ENCODE measurements at regions not wholly inside any gene's neighbourhood (a gene's known extent, or its start where the extent isn't known, plus 50 kb on each side); places are given as distances from the start of the nearest gene placed in this dataset.

DNA sequence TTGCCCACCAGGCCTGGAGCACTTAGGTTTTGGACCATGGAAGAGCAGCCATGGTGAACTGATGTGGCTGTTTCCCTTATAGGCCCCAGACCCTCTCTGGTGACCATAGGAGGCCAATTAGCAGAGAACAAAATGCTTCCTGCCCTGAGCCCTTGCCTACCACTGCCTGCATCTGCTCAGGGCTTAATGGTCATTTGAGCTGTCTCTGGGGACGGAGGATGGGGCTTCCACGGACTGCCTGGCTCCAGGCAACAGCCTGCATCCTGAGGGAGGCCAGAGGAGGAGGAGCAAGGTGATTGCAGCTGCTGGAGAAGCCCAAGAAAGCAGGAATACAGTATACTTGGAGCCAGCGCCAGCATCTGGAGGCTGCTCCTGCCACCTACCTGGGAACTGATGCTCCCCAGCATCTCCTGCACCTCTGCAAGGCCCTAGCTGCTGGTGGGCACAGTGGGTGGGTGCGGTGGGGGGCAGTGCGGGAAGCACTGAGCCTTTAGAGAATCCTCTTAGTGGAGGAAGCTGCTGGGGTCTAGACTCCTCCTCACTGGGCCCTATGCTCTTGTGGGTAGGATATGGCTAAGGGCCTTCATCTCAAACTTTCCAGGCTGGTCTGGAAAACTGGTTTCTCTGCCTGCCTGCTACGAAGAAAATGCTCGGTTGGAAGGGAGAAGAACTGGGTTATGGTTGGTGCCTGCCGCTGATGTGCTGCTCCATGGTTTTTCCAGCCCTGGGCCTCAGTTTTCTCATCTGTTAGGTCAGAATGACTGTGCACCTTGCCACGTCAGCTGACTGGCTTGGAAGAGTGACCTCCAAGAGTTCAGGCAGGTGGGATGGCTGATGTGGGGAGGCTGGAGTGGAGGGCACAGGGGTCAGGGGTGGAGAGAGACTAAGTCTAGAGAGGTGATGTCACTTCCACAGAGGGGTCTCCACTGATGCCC is 158.8 kb upstream of the PJA1 start:
- no peak overlapping the region for H3K27ac ChIP-seq
- no peaks in the 10 kb centered on the region for H3K27me3 ChIP-seq (ENCODE audit: control insufficient read depth, insufficient read depth, low read length)
- H3K4me2 ChIP-seq (ENCODE audit: low read length) = no peak overlapping the region
- H3K4me3 ChIP-seq (ENCODE audit: low read depth, low read length) = no peak overlapping the region
- no peaks in the 10 kb centered on the region for H3K79me2 ChIP-seq
- H2AFZ ChIP-seq = no peak overlapping the region
- H3K36me3 ChIP-seq (ENCODE audit: control insufficient read depth, insufficient read depth, low read length) = no peaks in the 10 kb centered on the region
- H3K4me1 ChIP-seq = no peaks in the 10 kb centered on the region
- H3K9ac ChIP-seq = no peak overlapping the region
- H3K9me3 ChIP-seq (ENCODE audit: control insufficient read depth, low read length) = no peaks in the 10 kb centered on the region
- TF ChIP-seq, protein P1, sequence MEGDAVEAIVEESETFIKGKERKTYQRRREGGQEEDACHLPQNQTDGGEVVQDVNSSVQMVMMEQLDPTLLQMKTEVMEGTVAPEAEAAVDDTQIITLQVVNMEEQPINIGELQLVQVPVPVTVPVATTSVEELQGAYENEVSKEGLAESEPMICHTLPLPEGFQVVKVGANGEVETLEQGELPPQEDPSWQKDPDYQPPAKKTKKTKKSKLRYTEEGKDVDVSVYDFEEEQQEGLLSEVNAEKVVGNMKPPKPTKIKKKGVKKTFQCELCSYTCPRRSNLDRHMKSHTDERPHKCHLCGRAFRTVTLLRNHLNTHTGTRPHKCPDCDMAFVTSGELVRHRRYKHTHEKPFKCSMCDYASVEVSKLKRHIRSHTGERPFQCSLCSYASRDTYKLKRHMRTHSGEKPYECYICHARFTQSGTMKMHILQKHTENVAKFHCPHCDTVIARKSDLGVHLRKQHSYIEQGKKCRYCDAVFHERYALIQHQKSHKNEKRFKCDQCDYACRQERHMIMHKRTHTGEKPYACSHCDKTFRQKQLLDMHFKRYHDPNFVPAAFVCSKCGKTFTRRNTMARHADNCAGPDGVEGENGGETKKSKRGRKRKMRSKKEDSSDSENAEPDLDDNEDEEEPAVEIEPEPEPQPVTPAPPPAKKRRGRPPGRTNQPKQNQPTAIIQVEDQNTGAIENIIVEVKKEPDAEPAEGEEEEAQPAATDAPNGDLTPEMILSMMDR (IDR thresholded peaks at IDR 0.05) = no peak

DNA sequence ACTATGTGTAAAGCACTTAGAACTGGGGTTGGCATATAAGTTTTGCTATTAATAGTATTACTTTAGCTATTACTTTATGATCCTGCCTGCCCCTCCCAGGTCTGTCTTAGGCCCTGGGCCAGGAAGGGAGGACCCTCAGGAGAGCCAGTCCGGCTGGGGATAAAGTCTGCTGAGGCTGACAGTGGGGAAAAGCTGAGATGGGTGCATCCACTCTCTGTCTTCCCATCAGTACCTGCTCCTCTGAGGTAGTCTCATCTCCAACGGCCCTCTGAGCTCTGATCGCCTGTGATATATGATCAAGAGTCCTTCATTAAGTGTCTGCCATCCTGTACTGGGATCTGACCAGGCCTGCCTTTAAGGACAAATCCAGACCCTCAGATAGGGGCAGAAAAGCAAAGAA is 156.5 kb upstream of the PJA1 start:
- no peak overlapping the region for H3K9ac ChIP-seq
- no peaks in the 10 kb centered on the region for H3K36me3 ChIP-seq (ENCODE audit: control insufficient read depth, insufficient read depth, low read length)
- no peak overlapping the region for H3K27ac ChIP-seq
- TF ChIP-seq, protein P1 (IDR thresholded peaks at IDR 0.05) = no peak
- no peaks in the 10 kb centered on the region for H3K9me3 ChIP-seq (ENCODE audit: control insufficient read depth, low read length)
- no peaks in the 10 kb centered on the region for H3K4me1 ChIP-seq
- H3K27me3 ChIP-seq (ENCODE audit: control insufficient read depth, insufficient read depth, low read length) = no peaks in the 10 kb centered on the region
- H3K79me2 ChIP-seq = no peaks in the 10 kb centered on the region
- H3K4me3 ChIP-seq (ENCODE audit: low read depth, low read length) = no peak overlapping the region
- H2AFZ ChIP-seq = no peak overlapping the region
- H3K4me2 ChIP-seq (ENCODE audit: low read length) = no peak overlapping the region

DNA sequence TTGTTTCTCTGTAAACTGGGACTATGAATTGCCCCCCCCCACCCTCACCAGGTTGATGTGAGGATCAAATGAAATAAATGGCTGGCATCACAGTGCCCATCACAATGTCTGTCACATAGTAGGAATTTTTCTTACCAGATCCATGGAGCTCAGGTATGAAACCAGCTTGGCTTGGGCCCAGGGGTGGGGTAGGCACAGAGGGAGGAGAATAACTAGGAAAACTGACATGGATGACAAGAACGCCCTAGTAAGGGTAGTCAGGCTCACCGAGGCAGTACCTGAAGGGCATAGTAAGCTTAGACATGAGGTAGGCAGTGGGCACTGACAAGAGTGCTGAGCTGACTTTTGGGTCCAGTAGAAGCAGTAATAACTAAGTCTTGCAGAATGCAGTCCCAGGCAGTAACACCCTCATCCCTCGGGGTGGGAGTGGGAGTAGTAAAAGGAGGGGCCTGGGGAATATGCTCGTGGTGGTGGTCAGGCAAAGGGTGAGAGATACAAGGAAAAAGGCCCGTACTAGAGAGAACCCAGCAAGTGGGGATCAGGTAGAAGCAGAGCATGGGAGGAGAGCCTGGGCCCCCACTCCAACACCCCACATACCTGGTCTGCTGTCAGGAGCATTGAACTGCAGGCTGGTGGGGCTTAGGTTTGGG is 155.9 kb upstream of the PJA1 start:
- Histone ChIP-seq H3K36me3 (ENCODE audit: control insufficient read depth, insufficient read depth, low read length) (no peaks in the 10 kb centered on the region), H3K9ac (no peak overlapping the region), H3K4me3 (ENCODE audit: low read depth, low read length) (no peak overlapping the region), H3K4me2 (ENCODE audit: low read length) (no peak overlapping the region), H3K79me2 (no peaks in the 10 kb centered on the region), H3K27me3 (ENCODE audit: control insufficient read depth, insufficient read depth, low read length) (no peaks in the 10 kb centered on the region), H3K27ac (no peak overlapping the region), H3K9me3 (ENCODE audit: control insufficient read depth, low read length) (no peaks in the 10 kb centered on the region), H3K4me1 (no peaks in the 10 kb centered on the region), H2AFZ (no peak overlapping the region)
- TF ChIP-seq, protein P1 (IDR thresholded peaks at IDR 0.05) = no peak

DNA sequence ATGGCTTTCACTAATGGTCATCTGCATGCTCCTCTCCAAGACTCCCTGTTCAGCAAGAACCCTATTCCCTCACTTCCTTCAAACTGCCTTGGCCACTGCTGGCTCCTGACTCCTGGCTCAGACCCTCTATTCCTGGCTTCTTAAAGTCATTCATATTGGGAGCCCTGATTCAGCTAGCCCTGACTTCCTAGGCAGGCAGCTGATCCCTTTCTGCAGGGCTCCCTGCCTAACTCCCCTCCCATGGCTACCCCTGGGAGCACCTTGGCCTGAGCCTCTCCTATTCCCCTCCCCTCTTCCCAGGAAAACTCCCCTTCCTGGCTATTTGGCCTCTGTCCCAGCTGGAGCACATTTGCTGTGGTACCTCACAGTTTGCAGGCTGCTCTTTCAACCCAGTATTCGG is 154.9 kb upstream of the PJA1 start:
- H3K79me2 ChIP-seq = no peaks in the 10 kb centered on the region
- H3K36me3 ChIP-seq (ENCODE audit: control insufficient read depth, insufficient read depth, low read length) = no peaks in the 10 kb centered on the region
- no peak overlapping the region for H3K4me3 ChIP-seq (ENCODE audit: low read depth, low read length)
- no peaks in the 10 kb centered on the region for H3K9me3 ChIP-seq (ENCODE audit: control insufficient read depth, low read length)
- H2AFZ ChIP-seq = no peak overlapping the region
- H3K4me2 ChIP-seq (ENCODE audit: low read length) = no peak overlapping the region
- H3K27ac ChIP-seq = no peak overlapping the region
- H3K27me3 ChIP-seq (ENCODE audit: control insufficient read depth, insufficient read depth, low read length) = no peaks in the 10 kb centered on the region
- H3K4me1 ChIP-seq = no peaks in the 10 kb centered on the region
- TF ChIP-seq, protein P1 (IDR thresholded peaks at IDR 0.05) = no peak
- H3K9ac ChIP-seq = no peak overlapping the region

Data from parathyroid adenoma (tissue), 2 donors.